ENCODE measurements at regions not wholly inside any gene's neighbourhood (a gene's known extent, or its start where the extent isn't known, plus 50 kb on each side); places are given as distances from the start of the nearest gene placed in this dataset.

- no peak for TF ChIP-seq ZNF274 (IDR thresholded peaks at IDR 0.05; ENCODE audit: low read depth, low read length)
- TF ChIP-seq SUZ12 (IDR thresholded peaks at IDR 0.05; ENCODE audit: extremely low read depth, insufficient read depth, insufficient read length), result no peak
These were observed 76.0 kb downstream of the GPR88 start for GRCh38 chr1:100613817-100614559.
